ENCODE measurements at regions not wholly inside any gene's neighbourhood (a gene's known extent, or its start where the extent isn't known, plus 50 kb on each side); places are given as distances from the start of the nearest gene placed in this dataset.
A peak's percentile ranks its signal among the peaks of the same experiment; 100 is the strongest.
"Not testable (repeated sequence)": the region's sequence is repeated elsewhere in the genome, so short reads cannot be mapped to it uniquely, and the experiment has no call there.

- no peak overlapping the region for H3K4me3 ChIP-seq (ENCODE audit: low read depth, low read length)
- in situ Hi-C loops (cut with HindIII; ENCODE audit: low pct_ligation_motif_present, low sequenced_read_pairs): no loop called here
- DNase-seq: no peak
- no peaks in the 10 kb centered on the region for H3K27me3 ChIP-seq (replicated peaks)
- no peak for TF ChIP-seq CTCF (IDR thresholded peaks at IDR 0.05; ENCODE audit: low read depth, low read length, missing control alignments)
- no peak overlapping the region for H3K27ac ChIP-seq
- H3K36me3 ChIP-seq (replicated peaks): no peaks in the 10 kb centered on the region
Observed at GRCh38 chr5:145660897-145661640, 174.1 kb downstream of the PRELID2 start.

GRCh38 chr5:145658435-145658834 lies 176.7 kb downstream of the PRELID2 start:
- TF ChIP-seq CTCF (IDR thresholded peaks at IDR 0.05; ENCODE audit: low read depth, low read length, missing control alignments): no peak

GRCh38 chr5:145652700-145653099 lies 182.4 kb downstream of the PRELID2 start:
- H3K36me3 ChIP-seq (replicated peaks); H3K27me3 ChIP-seq (replicated peaks); H3K4me3 ChIP-seq (ENCODE audit: low read depth, low read length); DNase-seq; in situ Hi-C loops (cut with HindIII; ENCODE audit: low pct_ligation_motif_present, low sequenced_read_pairs); H3K27ac ChIP-seq: not testable (repeated sequence)

More at GRCh38 chr5:145658435-145658834, 176.7 kb downstream of the PRELID2 start:
- in situ Hi-C loops (cut with HindIII; ENCODE audit: low pct_ligation_motif_present, low sequenced_read_pairs): no loop called here
- H3K36me3 ChIP-seq (replicated peaks): no peaks in the 10 kb centered on the region
- no peak overlapping the region for H3K4me3 ChIP-seq (ENCODE audit: low read depth, low read length)
- DNase-seq: no peak
- H3K27me3 ChIP-seq (replicated peaks): no peaks in the 10 kb centered on the region
- no peak overlapping the region for H3K27ac ChIP-seq

GRCh38 chr5:145647137-145647536 lies 188.0 kb downstream of the PRELID2 start:
- peak; percentile 41 for DNase-seq
- H3K36me3 ChIP-seq (replicated peaks); H3K27ac ChIP-seq; in situ Hi-C loops (cut with HindIII; ENCODE audit: low pct_ligation_motif_present, low sequenced_read_pairs); H3K27me3 ChIP-seq (replicated peaks); H3K4me3 ChIP-seq (ENCODE audit: low read depth, low read length): not testable (repeated sequence)

- in situ Hi-C loops (cut with HindIII; ENCODE audit: low pct_ligation_motif_present, low sequenced_read_pairs); H3K27me3 ChIP-seq (replicated peaks); H3K4me3 ChIP-seq (ENCODE audit: low read depth, low read length); H3K36me3 ChIP-seq (replicated peaks); DNase-seq; H3K27ac ChIP-seq: not testable (repeated sequence)
Observed at GRCh38 chr5:145643214-145643613, 191.9 kb downstream of the PRELID2 start.

- H3K27ac ChIP-seq: no peak overlapping the region
- H3K27me3 ChIP-seq (replicated peaks): no peaks in the 10 kb centered on the region
- no peak for TF ChIP-seq CTCF (IDR thresholded peaks at IDR 0.05; ENCODE audit: low read depth, low read length, missing control alignments)
- no peak for DNase-seq
- in situ Hi-C loops (cut with HindIII; ENCODE audit: low pct_ligation_motif_present, low sequenced_read_pairs): no loop called here
- no peak overlapping the region for H3K4me3 ChIP-seq (ENCODE audit: low read depth, low read length)
- no peaks in the 10 kb centered on the region for H3K36me3 ChIP-seq (replicated peaks)
Observed at GRCh38 chr5:145637396-145637795, 197.7 kb downstream of the PRELID2 start.

- Histone ChIP-seq H3K27me3 (replicated peaks) (no peaks in the 10 kb centered on the region), H3K27ac (no peak overlapping the region), H3K36me3 (replicated peaks) (no peaks in the 10 kb centered on the region), H3K4me3 (ENCODE audit: low read depth, low read length) (no peak overlapping the region)
- DNase-seq: no peak
- in situ Hi-C loops (cut with HindIII; ENCODE audit: low pct_ligation_motif_present, low sequenced_read_pairs): no loop called here
- no peak for TF ChIP-seq CTCF (IDR thresholded peaks at IDR 0.05; ENCODE audit: low read depth, low read length, missing control alignments)
Observed at GRCh38 chr5:145636371-145636770, 198.8 kb downstream of the PRELID2 start.
